ENCODE measurements at regions not wholly inside any gene's neighbourhood (a gene's known extent, or its start where the extent isn't known, plus 50 kb on each side); places are given as distances from the start of the nearest gene placed in this dataset.

GRCh38 chr10:8927705-8928104 lies 873.2 kb downstream of the GATA3 start:
- Mint-ChIP-seq H3K4me1 (ENCODE audit: unreplicated experiment) (no peaks in the 10 kb centered on the region), H3K36me3 (ENCODE audit: low read depth, unreplicated experiment) (no peaks in the 10 kb centered on the region), H3K27ac (ENCODE audit: unreplicated experiment) (no peak overlapping the region), H3K27me3 (ENCODE audit: unreplicated experiment) (no peaks in the 10 kb centered on the region), H3K9me3 (ENCODE audit: unreplicated experiment) (no peaks in the 10 kb centered on the region), H3K4me3 (ENCODE audit: unreplicated experiment) (no peak overlapping the region)
- no peak for TF ChIP-seq CTCF (IDR thresholded peaks at IDR 0.05; ENCODE audit: unreplicated experiment)
- no peak for DNase-seq (ENCODE audit: low spot score)

GRCh38 chr10:8946451-8946850 lies 892.0 kb downstream of the GATA3 start:
- Mint-ChIP-seq H3K4me1 (ENCODE audit: unreplicated experiment) (no peaks in the 10 kb centered on the region), H3K27ac (ENCODE audit: unreplicated experiment) (no peak overlapping the region), H3K9me3 (ENCODE audit: unreplicated experiment) (no peaks in the 10 kb centered on the region), H3K36me3 (ENCODE audit: low read depth, unreplicated experiment) (no peaks in the 10 kb centered on the region), H3K4me3 (ENCODE audit: unreplicated experiment) (no peak overlapping the region), H3K27me3 (ENCODE audit: unreplicated experiment) (no peaks in the 10 kb centered on the region)
- DNase-seq (ENCODE audit: low spot score): no peak
- TF ChIP-seq CTCF (IDR thresholded peaks at IDR 0.05; ENCODE audit: unreplicated experiment): no peak

GRCh38 chr10:8950978-8951377 lies 896.5 kb downstream of the GATA3 start:
- Mint-ChIP-seq H3K9me3 (ENCODE audit: unreplicated experiment) (no peaks in the 10 kb centered on the region), H3K4me1 (ENCODE audit: unreplicated experiment) (no peaks in the 10 kb centered on the region), H3K36me3 (ENCODE audit: low read depth, unreplicated experiment) (no peaks in the 10 kb centered on the region), H3K4me3 (ENCODE audit: unreplicated experiment) (no peak overlapping the region), H3K27ac (ENCODE audit: unreplicated experiment) (no peak overlapping the region), H3K27me3 (ENCODE audit: unreplicated experiment) (no peaks in the 10 kb centered on the region)
- no peak for DNase-seq (ENCODE audit: low spot score)
- TF ChIP-seq CTCF (IDR thresholded peaks at IDR 0.05; ENCODE audit: unreplicated experiment): no peak

GRCh38 chr10:8951440-8952089 lies 897.1 kb downstream of the GATA3 start:
- no peak for TF ChIP-seq CTCF (IDR thresholded peaks at IDR 0.05; ENCODE audit: unreplicated experiment)
- no peak overlapping the region for H3K27ac Mint-ChIP-seq (ENCODE audit: unreplicated experiment)
- H3K36me3 Mint-ChIP-seq (ENCODE audit: low read depth, unreplicated experiment): no peaks in the 10 kb centered on the region
- H3K9me3 Mint-ChIP-seq (ENCODE audit: unreplicated experiment): no peaks in the 10 kb centered on the region
- H3K4me1 Mint-ChIP-seq (ENCODE audit: unreplicated experiment): peaks cover 2% of the 10 kb centered on the region
- DNase-seq (ENCODE audit: low spot score): no peak
- no peaks in the 10 kb centered on the region for H3K27me3 Mint-ChIP-seq (ENCODE audit: unreplicated experiment)
- no peak overlapping the region for H3K4me3 Mint-ChIP-seq (ENCODE audit: unreplicated experiment)

GRCh38 chr10:8956400-8956799 lies 901.9 kb downstream of the GATA3 start:
- Mint-ChIP-seq H3K36me3 (ENCODE audit: low read depth, unreplicated experiment) (no peaks in the 10 kb centered on the region), H3K4me3 (ENCODE audit: unreplicated experiment) (no peak overlapping the region), H3K27me3 (ENCODE audit: unreplicated experiment) (no peaks in the 10 kb centered on the region), H3K4me1 (ENCODE audit: unreplicated experiment) (peaks cover 2% of the 10 kb centered on the region), H3K9me3 (ENCODE audit: unreplicated experiment) (no peaks in the 10 kb centered on the region), H3K27ac (ENCODE audit: unreplicated experiment) (no peak overlapping the region)
- TF ChIP-seq CTCF (IDR thresholded peaks at IDR 0.05; ENCODE audit: unreplicated experiment): no peak
- DNase-seq (ENCODE audit: low spot score): no peak
